A673 (cell line): ENCODE measurements at regions not wholly inside any gene's neighbourhood (a gene's known extent, or its start where the extent isn't known, plus 50 kb on each side); places are given as distances from the start of the nearest gene placed in this dataset.

Experiments used
- EZH2 ChIP-seq: fragments of 200-600 bp; sonication (generic); IDR thresholded peaks from 2 replicates; pipeline ENCODE4 v1.6.1; 2017; ENCODE audit warnings: borderline replicate concordance, low read depth, mild to moderate bottlenecking, mixed read lengths, antibody characterized with exemption, low read length; ENCODE audit not compliant: poor library complexity, severe bottlenecking
- TF ChIP-seq, protein P1 (sequence below): fragments of 300-800, 200-600 bp; sonication (generic); conservative IDR thresholded peaks from 2 replicates; pipeline ENCODE4 v1.5.1; 2017; ENCODE audit warnings: low read depth, mild to moderate bottlenecking, antibody characterized with exemption, low read length, moderate library complexity, mixed read lengths

DNA sequence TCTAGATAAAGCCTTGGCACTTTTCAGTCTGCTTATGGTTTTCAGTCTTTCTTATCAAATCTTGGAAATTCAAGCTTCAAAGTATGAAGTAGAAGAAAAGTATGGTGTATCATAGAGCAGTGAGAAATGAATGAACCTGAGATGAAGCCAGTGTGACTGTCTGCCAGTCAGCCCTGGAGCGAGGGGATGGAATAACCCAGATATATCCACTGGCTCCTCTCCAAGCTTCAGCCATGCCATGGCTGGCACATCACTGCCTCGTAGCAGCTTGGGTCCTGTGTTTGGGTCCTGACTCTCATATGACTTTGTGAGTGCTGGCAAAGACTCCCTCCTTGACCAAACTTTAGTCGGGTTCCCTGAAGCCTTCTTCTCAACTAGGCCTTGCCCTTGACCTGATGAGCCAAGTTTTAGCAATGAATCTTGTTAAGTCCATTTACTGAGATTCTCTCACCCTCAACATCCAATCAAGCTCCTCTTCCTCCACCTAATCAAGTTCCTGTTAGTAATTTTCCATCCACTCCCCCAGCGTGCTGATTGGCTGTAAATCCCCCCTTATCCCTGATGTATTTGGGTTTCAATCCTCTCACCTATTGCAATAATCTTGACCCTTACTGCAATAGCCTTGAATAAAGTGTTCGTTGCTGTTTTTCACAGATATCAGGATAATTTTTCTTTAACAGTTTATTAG lies 62.5 kb upstream of the PRDX6 start:
- TF ChIP-seq, protein P1, sequence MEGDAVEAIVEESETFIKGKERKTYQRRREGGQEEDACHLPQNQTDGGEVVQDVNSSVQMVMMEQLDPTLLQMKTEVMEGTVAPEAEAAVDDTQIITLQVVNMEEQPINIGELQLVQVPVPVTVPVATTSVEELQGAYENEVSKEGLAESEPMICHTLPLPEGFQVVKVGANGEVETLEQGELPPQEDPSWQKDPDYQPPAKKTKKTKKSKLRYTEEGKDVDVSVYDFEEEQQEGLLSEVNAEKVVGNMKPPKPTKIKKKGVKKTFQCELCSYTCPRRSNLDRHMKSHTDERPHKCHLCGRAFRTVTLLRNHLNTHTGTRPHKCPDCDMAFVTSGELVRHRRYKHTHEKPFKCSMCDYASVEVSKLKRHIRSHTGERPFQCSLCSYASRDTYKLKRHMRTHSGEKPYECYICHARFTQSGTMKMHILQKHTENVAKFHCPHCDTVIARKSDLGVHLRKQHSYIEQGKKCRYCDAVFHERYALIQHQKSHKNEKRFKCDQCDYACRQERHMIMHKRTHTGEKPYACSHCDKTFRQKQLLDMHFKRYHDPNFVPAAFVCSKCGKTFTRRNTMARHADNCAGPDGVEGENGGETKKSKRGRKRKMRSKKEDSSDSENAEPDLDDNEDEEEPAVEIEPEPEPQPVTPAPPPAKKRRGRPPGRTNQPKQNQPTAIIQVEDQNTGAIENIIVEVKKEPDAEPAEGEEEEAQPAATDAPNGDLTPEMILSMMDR, result no peak
- TF ChIP-seq EZH2, result no peak
